Pancreas (tissue), 10 donors: ENCODE measurements at regions not wholly inside any gene's neighbourhood (a gene's known extent, or its start where the extent isn't known, plus 50 kb on each side); places are given as distances from the start of the nearest gene placed in this dataset.
"Not testable (repeated sequence)": the region's sequence is repeated elsewhere in the genome, so short reads cannot be mapped to it uniquely, and the experiment has no call there.

ENCODE experiments used
- ATAC-seq, 4 donors: fragments of 200-7000 bp; cut with Tn5 transposase; one replicate each; pipeline versions ENCODE4 v1.8.0 to v1.9.1; 2020; ENCODE audit warnings: mild to moderate bottlenecking in 4 of 4, moderate library complexity in 4 of 4
- DNase-seq, 6 donors: peaks; one replicate each; pipeline ENCODE4 v3.0.0-alpha.2; 2020
- FAIRE-seq: peaks from 2 replicates; lab custom pipeline; 2012; peaks lifted over from hg19 to GRCh38; lab: Jason Lieb, UNC
- H3K27ac ChIP-seq, 4 donors: fragments of 200-600 bp; sonication (generic); 1 replicate in 3 of 4; 2 replicates in 1 of 4; pipeline versions ENCODE4 v1.5.0 to v1.8.0; 2020
- H3K27me3 ChIP-seq, 4 donors: fragments of 200-600 bp; one replicate each; pipeline ENCODE4 v1.8.0; 2021
- H3K36me3 ChIP-seq, 3 donors: fragments of 200-600 bp; sonication (generic) in 1 of 3; one replicate each; pipeline versions ENCODE4 v1.5.0 to v1.8.0; 2020 to 2021
- H3K4me1 ChIP-seq, 3 donors: fragments of 200-600 bp; one replicate each; pipeline ENCODE4 v1.8.0; 2021
- H3K4me3 ChIP-seq, 4 donors: fragments of 200-600 bp; sonication (generic) in 2 of 4; one replicate each; pipeline versions ENCODE4 v1.5.0 to v1.8.0; 2020 to 2021
- H3K9me3 ChIP-seq, 4 donors: fragments of 200-600 bp; one replicate each; pipeline ENCODE4 v1.8.0; 2021
- CTCF ChIP-seq, 4 donors: fragments of 200-600 bp; sonication (generic) in 3 of 4; IDR thresholded peaks; one replicate each; pipeline versions ENCODE4 v1.5.0 to v1.8.0; 2021; ENCODE audit warnings: antibody characterized with exemption in 4 of 4
- WGBS, 2 donors: extraction: QIAGEN DNeasy Blood & Tissue Kit; methylation state at CpG; one replicate each; pipeline ENCODE4 v1.1.7; 2013; 5-methylcytosine and 5-hydroxymethylcytosine counted together
- intact Hi-C, 3 donors: fragments of 100-400 bp; cut with DNase I; formaldehyde crosslinking; loops; one replicate each; pipeline versions ENCODE4 v1.11.1 to v1.14.2; 2022
- donor health status: healthy with polysubstance abuse.
- donor health status: DM: no; HTN: no; CAD: no; lungs with moderate emphysema.
- donor health status: DM: no; HTN: no; CAD: no.
- donor health status: control.
- donor health status: control.
- donor health status: Bipolar disorder and iron deficiency.
- donor health status: DM: yes; HTN: yes; CAD: no.
- donor health status: DM: no; HTN: no; CAD: no.
- donor health status: DM: no; HTN: no; CAD: no.
- donor health status: DM: yes; HTN: yes; CAD: no.

GRCh38 chr11:67745181-67745726, 70.8 kb upstream of the ALDH3B2 start:
- H3K4me1 ChIP-seq, result no peaks in the 10 kb centered on the region
- no peak for TF ChIP-seq CTCF (IDR thresholded peaks at IDR 0.05)
- H3K27me3 ChIP-seq, result no peaks in the 10 kb centered on the region
- FAIRE-seq (no peak), DNase-seq (no peak), ATAC-seq (no peak)
- no peak overlapping the region for H3K4me3 ChIP-seq
- 85 to 87% methylated on average over 11 of the region's 11 CpGs for WGBS, 2 donors
- no peaks in the 10 kb centered on the region for H3K9me3 ChIP-seq
- no peak overlapping the region for H3K27ac ChIP-seq
- intact Hi-C loops, result no loop called here
- no peaks in the 10 kb centered on the region for H3K36me3 ChIP-seq

- FAIRE-seq, result not testable (repeated sequence)
Observed at GRCh38 chr11:67744231-67744630, 69.8 kb upstream of the ALDH3B2 start.

GRCh38 chr11:67738231-67738630, 63.8 kb upstream of the ALDH3B2 start:
- H3K9me3 ChIP-seq, H3K4me3 ChIP-seq, H3K27ac ChIP-seq, ATAC-seq, H3K4me1 ChIP-seq, H3K27me3 ChIP-seq, DNase-seq, intact Hi-C loops, H3K36me3 ChIP-seq, FAIRE-seq: not testable (repeated sequence)
- WGBS, 2 donors, result 62 to 79% methylated on average over 11 of the region's 14 CpGs

More at GRCh38 chr11:67744231-67744630, 69.8 kb upstream of the ALDH3B2 start:
- 78 to 82% methylated on average over 9 of the region's 9 CpGs for WGBS, 2 donors
- H3K27me3 ChIP-seq, H3K9me3 ChIP-seq, H3K36me3 ChIP-seq, H3K4me3 ChIP-seq, ATAC-seq, intact Hi-C loops, DNase-seq, H3K4me1 ChIP-seq, H3K27ac ChIP-seq: not testable (repeated sequence)

GRCh38 chr11:67737562-67738080, 63.2 kb upstream of the ALDH3B2 start:
- FAIRE-seq, H3K36me3 ChIP-seq, H3K4me1 ChIP-seq, intact Hi-C loops, H3K27me3 ChIP-seq, H3K9me3 ChIP-seq, ATAC-seq, H3K4me3 ChIP-seq, H3K27ac ChIP-seq, DNase-seq: not testable (repeated sequence)
- 47 to 53% methylated on average over 9 of the region's 9 CpGs for WGBS, 2 donors

- ATAC-seq (peak; percentile 55 to 86 (median 66)), DNase-seq (peak in 3 of 6 donors; percentile 33 to 74 (median 38)), FAIRE-seq (no peak)
- Histone ChIP-seq H3K27me3 (no peaks in the 10 kb centered on the region), H3K9me3 (no peaks in the 10 kb centered on the region), H3K27ac (no peak overlapping the region), H3K4me3 (peak overlapping the region in 1 of 4 donors; percentile 15), H3K36me3 (no peaks in the 10 kb centered on the region), H3K4me1 (peaks cover 0 to 7% (median 0%) of the 10 kb centered on the region in 3 donors)
- intact Hi-C loops, result no loop called here
- peak in 3 of 4 donors; percentile 5 to 28 (median 21) for TF ChIP-seq CTCF (IDR thresholded peaks at IDR 0.05)
- 16 to 17% methylated on average over 34 to 42 of the region's 42 CpGs for WGBS, 2 donors
Observed at GRCh38 chr11:67732045-67732787, 57.8 kb upstream of the ALDH3B2 start.

GRCh38 chr11:67731583-67731982, 57.2 kb upstream of the ALDH3B2 start:
- peaks cover 0 to 7% (median 0%) of the 10 kb centered on the region in 3 donors for H3K4me1 ChIP-seq
- no peak overlapping the region for H3K27ac ChIP-seq
- intact Hi-C loops, result no loop called here
- ATAC-seq (no peak), DNase-seq (no peak), FAIRE-seq (no peak)
- 16 to 22% methylated on average over 14 of the region's 14 CpGs for WGBS, 2 donors
- H3K27me3 ChIP-seq, result no peaks in the 10 kb centered on the region
- no peaks in the 10 kb centered on the region for H3K9me3 ChIP-seq
- no peaks in the 10 kb centered on the region for H3K36me3 ChIP-seq
- TF ChIP-seq CTCF (IDR thresholded peaks at IDR 0.05), result no peak
- H3K4me3 ChIP-seq, result peak overlapping the region in 1 of 4 donors; percentile 15

- ATAC-seq, intact Hi-C loops, H3K27me3 ChIP-seq, H3K9me3 ChIP-seq, DNase-seq, FAIRE-seq, H3K4me1 ChIP-seq, H3K27ac ChIP-seq, H3K36me3 ChIP-seq, H3K4me3 ChIP-seq: not testable (repeated sequence)
- 40 to 47% methylated on average over 3 of the region's 3 CpGs for WGBS, 2 donors
Observed at GRCh38 chr11:67728163-67728571, 53.7 kb upstream of the ALDH3B2 start.

- H3K36me3 ChIP-seq, ATAC-seq, H3K27ac ChIP-seq, intact Hi-C loops, FAIRE-seq, H3K27me3 ChIP-seq, H3K9me3 ChIP-seq, H3K4me1 ChIP-seq, H3K4me3 ChIP-seq: not testable (repeated sequence)
- 43 to 46% methylated on average over 17 to 19 of the region's 19 CpGs for WGBS, 2 donors
- DNase-seq, result peak in 4 of 6 donors; percentile 23 to 64 (median 44)
Observed at GRCh38 chr11:67727066-67728040, 52.9 kb upstream of the ALDH3B2 start.
